GM12864 (cell line): ENCODE measurements at regions not wholly inside any gene's neighbourhood (a gene's known extent, or its start where the extent isn't known, plus 50 kb on each side); places are given as distances from the start of the nearest gene placed in this dataset.

Source experiments
- DNase-seq: peaks from one replicate; pipeline ENCODE4 v3.0.0-alpha.2; 2011; ENCODE audit warnings: low read depth
- H3K4me3 ChIP-seq: 2 replicates; pipeline ENCODE4 v1.5.1; 2011; ENCODE audit warnings: mild to moderate bottlenecking, low read depth, low read length, control low read depth
- CTCF ChIP-seq: IDR thresholded peaks from 2 replicates; pipeline ENCODE4 v1.5.1; 2011; ENCODE audit warnings: low read depth, mild to moderate bottlenecking, moderate library complexity, low read length, control low read depth, inconsistent platforms; ENCODE audit errors: missing control alignments

- H3K4me3 ChIP-seq = no peak overlapping the region
- no peak for DNase-seq
- no peak for TF ChIP-seq CTCF
These were observed 1190.3 kb downstream of the EFNB2 start for GRCh38 chr13:105345131-105345530.

DNA sequence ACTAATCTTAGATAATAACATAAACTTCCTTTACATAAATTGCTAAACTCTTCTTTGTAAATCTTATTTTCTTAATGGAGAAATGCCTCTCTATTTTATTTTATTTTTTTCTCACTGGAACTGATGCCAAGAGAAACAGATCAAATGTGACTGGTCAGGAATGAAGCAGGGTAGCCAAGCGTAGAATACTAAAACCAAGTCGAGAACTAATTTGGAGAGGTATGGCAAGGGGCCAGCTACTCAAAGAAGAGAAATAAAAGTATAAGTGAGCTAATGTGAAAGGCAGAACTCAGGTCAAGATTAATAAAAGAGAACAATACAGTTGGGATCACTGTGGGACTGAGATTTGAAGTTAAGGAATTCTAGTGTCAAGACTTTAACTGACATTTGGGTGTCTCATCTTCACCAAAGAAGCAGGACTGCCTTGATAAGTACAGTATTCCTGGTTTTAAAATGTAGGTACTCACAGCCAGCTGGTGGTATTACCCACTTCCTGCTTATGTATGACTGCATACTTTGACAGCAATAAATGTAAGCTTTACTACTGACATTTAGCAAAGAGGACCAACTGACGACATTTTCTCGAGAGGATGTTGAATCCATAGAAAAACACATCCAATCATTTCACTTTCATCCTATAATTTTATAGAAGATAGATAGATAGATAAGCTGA lies 1192.2 kb downstream of the EFNB2 start:
- no peak overlapping the region for H3K4me3 ChIP-seq
- no peak for TF ChIP-seq CTCF
- DNase-seq = no peak

DNA sequence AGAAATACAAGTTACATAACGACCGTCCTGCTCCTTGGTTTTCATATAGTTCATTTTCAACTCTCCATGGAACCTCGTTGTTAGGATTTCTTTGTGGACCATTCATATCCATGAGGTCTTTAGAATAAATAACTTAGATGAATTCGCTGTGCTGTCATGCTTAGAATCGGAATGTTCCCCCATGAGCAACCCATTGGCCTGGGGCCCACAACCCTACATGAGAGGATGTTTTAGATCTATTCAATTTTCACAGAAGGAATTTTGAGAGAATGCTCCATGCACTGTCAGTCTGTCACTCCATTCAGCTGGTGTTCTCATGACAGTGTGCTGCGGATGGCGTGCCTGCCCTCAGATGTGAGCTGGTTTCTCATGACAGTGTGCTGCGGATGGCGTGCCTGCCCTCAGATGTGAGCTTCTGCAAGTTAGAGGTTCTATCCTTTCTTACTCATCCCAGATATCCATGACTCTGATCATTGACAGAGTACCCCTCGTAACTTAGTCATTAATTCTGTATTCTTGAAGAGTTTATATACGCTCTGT lies 1193.1 kb downstream of the EFNB2 start:
- TF ChIP-seq CTCF = no peak
- no peak overlapping the region for H3K4me3 ChIP-seq
- DNase-seq = no peak

GRCh38 chr13:105341758-105342157 lies 1193.7 kb downstream of the EFNB2 start:
- no peak for TF ChIP-seq CTCF
- no peak overlapping the region for H3K4me3 ChIP-seq
- no peak for DNase-seq

DNA sequence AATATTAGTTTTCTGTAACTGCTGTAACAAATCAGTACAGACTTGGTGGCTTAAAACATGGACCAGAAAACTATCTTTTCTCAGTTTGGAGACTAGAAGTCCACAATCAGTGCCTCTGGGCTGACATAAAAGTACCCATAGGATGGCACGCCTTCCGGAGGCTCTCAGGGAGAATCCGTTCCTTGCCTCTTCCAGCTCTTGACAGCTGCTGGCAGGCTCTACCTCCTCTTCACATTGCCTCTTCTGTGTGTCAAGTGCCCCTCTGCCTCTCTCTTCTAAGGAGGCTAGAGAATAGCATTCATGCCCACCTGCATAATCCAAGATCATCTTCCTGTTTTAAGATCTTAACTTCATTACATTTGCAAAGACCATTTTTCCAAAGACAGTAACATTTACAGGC lies 1194.2 kb downstream of the EFNB2 start:
- no peak for DNase-seq
- no peak overlapping the region for H3K4me3 ChIP-seq
- no peak for TF ChIP-seq CTCF

GRCh38 chr13:105340061-105340606 lies 1195.3 kb downstream of the EFNB2 start:
- TF ChIP-seq CTCF = no peak
- no peak overlapping the region for H3K4me3 ChIP-seq
- no peak for DNase-seq

DNA sequence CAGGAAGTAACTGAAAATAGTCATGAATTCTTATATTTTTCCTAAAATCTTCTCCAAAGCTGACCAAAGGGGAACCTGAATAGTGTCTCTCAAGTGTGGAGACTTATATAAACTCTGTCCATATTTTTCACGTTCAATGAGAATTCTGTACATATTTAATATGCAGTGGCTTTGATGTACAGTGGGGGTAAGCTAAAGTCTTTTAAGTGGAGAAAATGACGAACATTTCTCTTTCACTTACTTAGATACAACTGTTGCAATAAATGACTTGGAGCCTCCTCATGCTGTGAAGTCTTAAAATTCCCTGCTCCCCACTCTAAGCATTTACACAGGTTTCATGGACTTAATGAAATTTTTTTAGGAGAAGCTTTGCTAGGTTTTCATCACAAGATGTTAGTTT lies 1196.7 kb downstream of the EFNB2 start:
- TF ChIP-seq CTCF = no peak
- DNase-seq = no peak
- no peak overlapping the region for H3K4me3 ChIP-seq
